ENCODE measurements at regions not wholly inside any gene's neighbourhood (a gene's known extent, or its start where the extent isn't known, plus 50 kb on each side); places are given as distances from the start of the nearest gene placed in this dataset.
A peak's percentile ranks its signal among the peaks of the same experiment; 100 is the strongest.

- Histone ChIP-seq H4K91ac (replicated peaks; ENCODE audit: insufficient read length, low read length) (no peak overlapping the region), H3K9me3 (ENCODE audit: insufficient read depth in 2 of 2, low read depth in 1 of 2, low read length in 1 of 2) (no peaks in the 10 kb centered on the region), H2BK20ac (ENCODE audit: low read length) (peak overlapping the region; percentile 80; the same call in 1 of the 2 replicates), H2AFZ (ENCODE audit: low read length) (peak overlapping the region; percentile 99), H3K14ac (ENCODE audit: insufficient read length) (no peak overlapping the region), H2AK5ac (ENCODE audit: low read depth, low read length) (no peak overlapping the region), H3K9ac (replicated peaks in 1 of 4; ENCODE audit: extremely low read depth in 1 of 4, low read depth in 3 of 4, low read length in 3 of 4) (no peak overlapping the region), H3K4ac (replicated peaks; ENCODE audit: insufficient read length, low read depth, low read length) (no peak overlapping the region), H2BK5ac (ENCODE audit: low read depth, low read length) (no peak overlapping the region), H3K18ac (ENCODE audit: extremely low read depth, low read length) (no peak overlapping the region), H3K4me3 (ENCODE audit: extremely low read depth in 1 of 4, insufficient read depth in 2 of 4, low read depth in 3 of 4, low read length in 4 of 4) (no peak overlapping the region), H3K79me1 (ENCODE audit: low read depth, low read length) (no peaks in the 10 kb centered on the region), H3K27ac (ENCODE audit: low read depth, low read length) (no peak overlapping the region), H3K23me2 (ENCODE audit: low read depth, low read length) (no peaks in the 10 kb centered on the region), H3K79me2 (ENCODE audit: control insufficient read depth in 1 of 2, insufficient read depth in 2 of 2, low read length in 2 of 2) (no peaks in the 10 kb centered on the region), H3K56ac (replicated peaks; ENCODE audit: insufficient read length, low read depth, low read length) (no peak overlapping the region), H4K8ac (ENCODE audit: extremely low read depth, insufficient read depth, low read length) (peak overlapping the region; percentile 73; the same call in 1 of the 2 replicates), H3K4me1 (replicated peaks in 1 of 4; ENCODE audit: control insufficient read depth in 3 of 4, insufficient read depth in 4 of 4, low read length in 3 of 4) (peaks cover 0 to 3% (median under 1%) of the 10 kb centered on the region in 4 experiments; a peak in 1 of 7 replicates), H3K23ac (ENCODE audit: insufficient read length) (no peak overlapping the region), H2BK15ac (ENCODE audit: low read length) (no peak overlapping the region), H4K5ac (ENCODE audit: insufficient read length, low read depth, low read length) (no peak overlapping the region), H3K27me3 (replicated peaks in 1 of 4; ENCODE audit: control insufficient read depth in 3 of 4, extremely low read depth in 1 of 4, insufficient read depth in 3 of 4, low read length in 3 of 4) (no peaks in the 10 kb centered on the region), H2BK12ac (ENCODE audit: low read depth, low read length) (0 out of 2 replicates have a peak overlapping the region, but pooled peaks have one; percentile 50), H2BK120ac (replicated peaks; ENCODE audit: low read depth, low read length) (no peak overlapping the region), H3K4me2 (ENCODE audit: insufficient read depth in 1 of 2, low read depth in 2 of 2, low read length in 2 of 2) (no peak overlapping the region; a peak in 1 of 4 replicates), H4K20me1 (replicated peaks in 1 of 2; ENCODE audit: control insufficient read depth in 1 of 2, insufficient read depth in 2 of 2, low read length in 2 of 2) (no peaks in the 10 kb centered on the region), H3K36me3 (ENCODE audit: control insufficient read depth in 2 of 4, insufficient read depth in 4 of 4, low read length in 3 of 4) (no peaks in the 10 kb centered on the region)
- peak; percentile 63 for FAIRE-seq
- POLR2A ChIA-PET (ENCODE audit: partially characterized antibody) = interaction anchor here (0.8 to 1.1 kb wide), 2 partner anchors 144 to 186 kb away, joined by 3 to 7 read pairs; partner anchors contain the start of gene SETD9
- 56% methylated on average over 10 of the region's 10 CpGs; no CpG with 5 or more reads in 1 of the 2 experiments for WGBS, 2 experiments (ENCODE audit: extremely low coverage in 1 of 2, insufficient coverage in 1 of 2, insufficient read length in 1 of 2, insufficient replicate concordance in 2 of 2, low coverage in 1 of 2, low lambda C conversion rate in 2 of 2, missing lambda C conversion rate in 1 of 2)
- peak; percentile 15 to 78 for DNase-seq (ENCODE audit: low read depth in 1 of 2, low spot score in 2 of 2)
- CTCF ChIA-PET (ENCODE audit: partially characterized antibody) = interaction anchor here (0.6 to 4.5 kb wide), 31 partner anchors 10 to 1158 kb away, joined by 3 to 31 read pairs (median 4); no protein-coding TSS in a partner anchor
- TF ChIP-seq KDM1A (IDR thresholded peaks at IDR 0.05; ENCODE audit: borderline replicate concordance, low read length) (no peak), HDAC6 (IDR thresholded peaks at IDR 0.05; ENCODE audit: low read depth, low read length) (no peak), SP1 (IDR thresholded peaks at IDR 0.05; ENCODE audit: low read depth, low read length) (no peak), CHD1 (IDR thresholded peaks at IDR 0.05; ENCODE audit: low read depth, low read length) (no peak), SUZ12 (IDR thresholded peaks at IDR 0.05; ENCODE audit: low read length) (no peak), GTF2F1 (IDR thresholded peaks at IDR 0.05; ENCODE audit: borderline replicate concordance, low read depth, low read length) (no peak), EZH2 (IDR thresholded peaks at IDR 0.05; ENCODE audit: low read depth, low read length, severe bottlenecking) (no peak), NANOG (IDR thresholded peaks at IDR 0.05; ENCODE audit: insufficient read depth, low read depth, low read length, poor library complexity, severe bottlenecking) (no peak), USF2 (IDR thresholded peaks at IDR 0.05; ENCODE audit: low read length) (no peak), CHD2 (IDR thresholded peaks at IDR 0.05; ENCODE audit: low read length) (no peak)
Measured at GRCh38 chr5:57094753-57095683, 78.8 kb upstream of the GPBP1 start.
